NCI-H187 (cell line): ENCODE measurements at regions not wholly inside any gene's neighbourhood (a gene's known extent, or its start where the extent isn't known, plus 50 kb on each side); places are given as distances from the start of the nearest gene placed in this dataset.
"Not testable (repeated sequence)": the region's sequence is repeated elsewhere in the genome, so short reads cannot be mapped to it uniquely, and the experiment has no call there.

Experiments used
- DNase-seq, 2 experiments: peaks; one replicate each; lab custom pipeline; 2025; lab: John Stamatoyannopoulos, UW

DNA sequence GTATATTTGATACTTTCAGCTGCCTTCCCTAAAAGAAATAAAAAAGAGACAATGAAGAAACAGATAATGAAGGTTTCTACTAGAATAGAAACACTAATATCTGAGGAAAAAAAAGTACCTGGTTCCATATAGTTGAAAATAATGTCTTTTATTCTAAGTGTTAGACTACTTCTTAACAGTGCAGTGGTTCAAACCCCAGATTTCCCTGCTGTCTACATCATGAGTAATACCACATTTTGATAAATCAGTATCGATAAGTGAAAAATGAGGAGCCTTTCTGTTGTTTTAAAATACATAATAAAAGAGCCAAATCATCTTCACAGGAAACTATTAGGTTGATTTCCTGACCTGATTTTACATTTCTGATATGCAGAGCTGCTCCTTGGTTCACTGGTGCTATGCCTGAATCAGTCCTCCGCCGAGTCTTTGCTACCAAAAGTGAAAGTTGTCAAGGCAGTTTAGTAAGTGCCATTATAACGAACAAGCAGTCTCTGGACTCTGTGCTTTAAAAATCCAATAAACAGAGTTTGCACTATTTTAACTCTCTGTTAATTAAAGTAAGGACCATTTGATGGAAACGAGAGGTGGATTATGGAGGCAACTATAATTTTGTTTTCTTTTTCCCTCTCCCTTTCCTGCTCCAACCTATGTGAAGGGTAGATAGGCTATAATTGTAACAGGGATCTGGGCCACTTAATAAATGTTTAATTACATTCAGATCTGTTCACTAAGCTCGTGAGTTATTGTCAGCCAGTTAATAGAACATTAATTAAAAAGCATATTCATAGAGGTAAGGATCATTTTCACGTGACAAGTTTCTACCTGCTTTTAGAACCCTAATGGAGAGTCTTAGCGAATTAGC, 724.5 kb upstream of the RAG2 start:
- no peak for DNase-seq

DNA sequence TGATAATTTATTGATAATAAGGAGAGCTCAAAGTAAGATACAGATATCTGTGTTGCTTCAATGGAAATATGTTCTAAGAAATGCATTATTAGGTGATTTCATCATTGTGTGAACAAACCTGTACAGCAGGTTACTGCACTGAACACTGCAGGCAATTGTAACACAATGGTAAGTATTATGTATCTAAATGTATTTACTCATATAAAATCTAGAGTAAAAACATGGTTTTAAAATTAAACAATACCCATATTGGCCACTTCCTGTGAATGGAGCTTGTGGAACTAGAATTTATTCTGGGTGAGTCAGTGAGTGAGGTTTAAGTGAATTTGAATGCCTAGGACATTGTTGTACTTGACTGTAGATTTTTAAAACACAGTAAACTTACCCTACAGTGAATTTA, 722.9 kb upstream of the RAG2 start:
- DNase-seq: no peak

DNA sequence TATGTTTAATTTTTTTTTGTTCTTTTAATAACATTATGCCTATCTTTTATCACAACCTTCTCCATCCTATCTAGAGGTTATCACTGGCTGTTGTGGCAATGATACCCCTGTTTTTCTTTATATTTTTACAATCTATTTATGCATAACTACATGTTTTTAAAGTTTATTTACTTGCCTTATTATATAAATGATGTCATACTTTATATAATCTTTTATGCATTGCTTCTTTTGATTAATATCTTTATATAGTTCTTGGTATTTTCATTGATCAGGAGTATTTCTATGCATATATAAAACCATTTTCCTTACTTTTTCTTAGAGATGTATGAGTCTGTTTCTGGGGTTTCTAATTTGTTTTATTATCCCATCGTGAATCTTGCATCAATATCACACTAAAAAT, 719.8 kb upstream of the RAG2 start:
- no peak for DNase-seq

DNA sequence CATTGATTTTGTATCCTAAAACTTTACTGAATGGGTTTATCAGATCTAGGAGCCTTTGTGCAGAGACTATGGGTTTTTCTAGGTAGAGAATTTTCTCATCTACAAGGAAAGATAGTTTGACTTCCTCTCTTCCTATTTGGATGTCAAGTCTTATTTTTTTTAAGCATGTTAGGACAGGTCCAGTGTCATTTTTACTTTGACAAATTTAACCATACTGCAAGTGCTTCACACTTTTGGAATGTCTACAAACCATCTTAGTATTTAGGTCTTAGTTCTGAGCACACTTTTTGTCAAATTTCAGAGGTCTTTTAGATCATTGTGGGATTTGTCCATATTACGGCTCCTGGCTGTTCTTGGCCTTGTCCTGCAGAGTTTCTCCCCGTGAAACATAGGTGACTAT, 715.2 kb upstream of the RAG2 start:
- DNase-seq: no peak

DNA sequence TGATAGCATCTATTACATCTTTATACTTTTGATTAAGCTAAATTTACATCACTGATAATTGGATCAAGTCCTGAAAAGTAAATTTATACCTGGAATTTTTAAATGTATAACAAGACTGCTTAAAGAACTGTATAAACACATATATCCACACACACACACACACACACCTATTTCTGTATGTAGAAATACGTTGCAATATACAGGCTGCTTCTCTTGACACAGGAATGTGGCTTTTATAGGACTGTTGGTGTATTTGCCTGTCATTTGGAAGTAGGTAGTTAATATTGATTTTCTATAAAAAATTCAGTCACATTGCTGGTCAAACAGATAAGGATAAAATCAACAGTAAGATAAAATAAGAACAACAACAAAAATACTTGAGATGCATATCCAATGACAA, 708.5 kb upstream of the RAG2 start:
- no peak for DNase-seq

DNA sequence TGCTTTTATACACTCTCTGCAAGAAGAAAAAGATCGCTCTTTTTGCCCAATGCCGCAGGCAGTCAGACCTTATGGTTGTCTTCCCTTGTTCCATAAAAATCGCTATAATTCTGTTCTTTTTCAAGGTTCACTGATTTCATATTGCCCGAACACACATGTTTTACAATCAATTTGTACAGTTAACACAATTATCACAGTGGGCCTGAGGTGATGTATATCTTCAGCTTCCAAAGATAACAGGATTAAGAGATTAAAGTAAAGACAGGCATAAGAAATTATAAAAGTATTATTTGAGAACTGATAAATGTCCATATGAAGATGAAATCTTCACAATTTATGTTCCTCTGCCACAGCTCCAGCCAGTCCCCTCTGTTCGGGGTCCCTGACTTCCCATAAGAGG, 703.4 kb upstream of the RAG2 start:
- not testable (repeated sequence) for DNase-seq

DNA sequence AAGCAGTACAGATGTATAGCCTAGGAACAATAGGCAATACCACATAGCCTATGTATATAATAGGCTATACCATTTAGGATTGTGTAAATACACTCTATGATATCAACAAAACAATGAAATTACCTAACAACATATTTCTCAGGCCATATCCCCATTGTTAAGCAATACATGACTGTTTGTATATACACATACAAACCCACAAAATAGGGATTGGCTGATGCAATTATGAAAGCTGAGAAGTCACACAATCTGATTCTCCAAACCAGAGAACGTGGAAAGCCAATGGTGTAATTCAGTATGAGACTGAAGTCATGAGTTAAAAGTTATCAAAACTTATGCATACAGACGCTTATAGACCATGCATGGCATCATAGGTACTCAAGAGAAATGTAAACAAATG, 700.1 kb upstream of the RAG2 start:
- no peak for DNase-seq

DNA sequence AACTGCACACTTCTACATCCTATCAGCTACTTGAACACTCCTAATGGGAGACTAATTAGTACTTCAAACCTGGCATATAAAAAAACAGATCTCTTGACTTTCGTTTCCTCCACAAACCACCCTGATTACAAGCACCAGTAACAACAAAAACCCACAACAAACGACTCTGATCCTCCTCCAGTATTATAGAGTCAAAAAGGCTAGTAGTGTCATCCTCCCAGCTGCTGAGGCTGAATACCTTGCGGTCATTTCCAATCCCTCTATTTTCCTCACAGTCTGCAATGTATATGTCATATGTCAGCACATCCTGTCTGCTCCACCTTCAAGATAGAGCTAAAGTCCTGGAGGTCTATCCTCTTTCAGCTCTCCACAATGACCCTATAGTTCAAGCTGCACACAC, 688.9 kb upstream of the RAG2 start:
- no peak for DNase-seq

DNA sequence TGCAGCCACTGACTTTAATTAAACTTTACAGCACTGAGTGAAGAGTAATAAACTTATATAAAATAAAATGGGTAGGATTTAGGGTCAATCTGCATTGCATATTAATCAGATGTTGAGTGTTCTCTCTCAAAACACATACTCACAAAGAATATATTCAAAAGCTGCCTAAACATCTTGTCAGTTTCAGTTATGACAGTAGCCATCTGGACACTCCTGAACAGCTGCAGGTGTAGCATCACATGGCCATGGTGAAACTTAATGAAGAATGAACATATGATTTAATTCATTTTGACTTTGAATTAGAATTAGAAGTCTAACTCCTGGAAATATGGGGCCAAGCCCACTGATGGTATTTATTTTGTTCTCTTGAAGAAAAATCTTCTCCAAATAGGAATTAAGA, 684.3 kb upstream of the RAG2 start:
- DNase-seq: no peak

DNA sequence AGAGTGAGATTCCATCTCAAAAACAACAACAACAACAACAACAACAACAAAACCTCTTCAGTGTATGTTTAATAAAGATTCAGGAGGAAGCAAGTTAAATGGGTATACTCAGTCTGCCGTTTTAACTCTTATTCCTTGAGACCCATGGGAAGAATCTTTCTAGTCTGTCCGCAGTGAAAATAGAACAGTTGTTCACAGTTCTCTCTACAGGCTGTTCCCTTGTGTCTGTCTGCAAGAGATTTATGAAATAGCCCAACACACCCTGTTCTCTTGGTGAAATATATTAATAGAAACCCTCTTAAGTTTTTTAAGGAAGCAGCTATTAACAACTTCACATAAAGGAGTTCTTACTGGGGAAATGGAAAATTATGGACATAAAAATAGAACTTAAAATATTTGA, 682.2 kb upstream of the RAG2 start:
- no peak for DNase-seq

DNA sequence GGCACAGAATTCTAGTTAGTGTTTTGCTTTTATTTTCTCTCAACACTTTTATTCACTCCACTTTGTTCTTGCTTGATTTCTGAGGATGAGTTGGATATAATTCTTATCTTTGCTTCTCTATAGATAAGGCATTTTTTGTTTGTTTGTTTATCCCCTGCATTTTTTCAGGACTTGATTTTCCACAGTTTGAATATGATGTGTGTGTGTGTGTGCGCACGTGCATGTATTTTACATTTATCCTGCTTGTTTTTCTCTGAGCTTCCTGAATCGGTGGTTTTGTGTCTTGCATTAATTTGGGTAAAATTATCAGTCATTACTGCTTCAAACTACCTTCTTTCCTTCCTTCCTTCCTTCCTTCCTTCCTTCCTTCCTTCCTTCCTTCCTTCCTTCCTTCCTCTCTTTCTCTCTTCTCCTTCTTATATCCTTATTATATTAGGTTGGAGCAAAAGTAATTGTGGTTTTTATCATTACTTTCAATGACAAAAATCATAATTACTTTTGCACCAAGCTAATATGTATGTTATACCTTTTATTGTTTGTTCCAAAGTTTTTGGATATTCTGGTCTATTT, 679.9 kb upstream of the RAG2 start:
- DNase-seq: no peak

DNA sequence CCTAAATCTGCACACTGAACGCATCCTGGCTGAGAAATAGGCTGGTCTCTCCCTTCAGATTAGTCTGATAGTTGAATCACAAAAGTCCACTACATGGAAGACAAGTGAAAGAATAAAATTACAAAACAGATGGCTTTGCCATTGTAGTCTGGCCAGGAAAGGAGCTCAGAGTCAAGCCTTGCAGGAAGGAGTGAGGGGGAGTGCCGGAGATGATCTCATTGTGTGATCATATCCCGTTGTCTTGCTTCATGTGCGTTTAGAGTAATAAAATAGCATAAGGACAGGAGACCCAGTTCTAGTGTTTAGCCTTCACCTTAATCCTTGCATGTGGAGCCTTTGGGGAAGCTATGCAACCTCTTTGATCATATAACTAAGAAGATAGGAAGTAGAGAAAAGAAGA, 666.7 kb upstream of the RAG2 start:
- no peak for DNase-seq

DNA sequence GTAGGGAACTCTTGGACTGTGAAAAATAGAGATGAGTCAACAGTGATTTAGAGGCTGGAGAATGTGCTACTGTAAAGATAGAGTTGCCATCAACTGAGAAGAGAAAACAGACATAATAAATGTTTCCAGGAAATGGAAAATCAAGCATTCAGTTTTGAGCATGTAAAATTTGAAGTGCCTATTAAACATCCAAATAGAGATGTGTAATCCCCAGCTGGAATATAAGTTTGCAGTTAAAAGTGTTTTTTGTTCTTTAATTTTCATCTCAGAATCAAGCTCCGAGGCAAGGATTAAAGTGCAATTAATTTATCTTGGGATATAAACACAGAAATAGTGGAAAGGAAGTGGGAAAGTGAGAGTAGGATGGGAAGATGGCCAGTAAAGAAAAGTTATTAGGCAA, 666.0 kb upstream of the RAG2 start:
- DNase-seq: no peak

DNA sequence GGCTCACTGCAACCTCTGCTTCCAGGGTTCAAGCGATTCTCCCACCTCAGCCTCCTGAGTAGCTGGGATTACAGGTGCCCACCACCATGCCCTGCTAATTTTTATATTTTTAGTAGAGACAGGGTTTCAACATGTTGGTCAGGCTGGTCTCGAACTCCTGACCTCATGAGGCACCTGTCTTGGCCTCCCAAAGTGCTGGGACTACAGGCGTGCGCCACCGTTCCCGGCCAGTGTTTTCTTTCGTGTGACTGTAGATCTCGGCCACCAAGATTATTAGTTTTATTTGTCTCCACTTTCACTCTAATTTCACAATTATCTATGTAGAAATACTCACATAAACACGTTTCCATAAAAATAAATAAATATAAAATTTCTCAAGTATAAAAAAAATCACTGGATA, 665.4 kb upstream of the RAG2 start:
- DNase-seq: not testable (repeated sequence)

DNA sequence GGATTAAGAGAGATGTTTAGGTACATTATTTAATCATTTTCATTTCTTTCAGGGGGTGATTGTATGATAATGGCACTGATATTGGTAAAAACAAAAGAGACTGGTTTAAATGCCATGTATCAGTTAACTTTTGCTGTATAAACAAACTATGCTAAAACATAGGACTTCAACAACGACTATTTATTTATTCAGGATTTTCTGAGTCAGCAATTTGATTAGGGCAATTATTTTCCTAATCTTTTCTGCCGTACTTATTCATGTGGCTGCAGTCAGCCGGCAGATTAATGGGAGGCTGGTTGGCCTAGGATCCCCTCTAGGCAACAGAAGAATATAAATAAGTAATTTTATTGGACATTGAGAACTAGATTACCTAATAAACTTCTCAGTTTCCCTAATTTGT, 661.7 kb upstream of the RAG2 start:
- no peak for DNase-seq

DNA sequence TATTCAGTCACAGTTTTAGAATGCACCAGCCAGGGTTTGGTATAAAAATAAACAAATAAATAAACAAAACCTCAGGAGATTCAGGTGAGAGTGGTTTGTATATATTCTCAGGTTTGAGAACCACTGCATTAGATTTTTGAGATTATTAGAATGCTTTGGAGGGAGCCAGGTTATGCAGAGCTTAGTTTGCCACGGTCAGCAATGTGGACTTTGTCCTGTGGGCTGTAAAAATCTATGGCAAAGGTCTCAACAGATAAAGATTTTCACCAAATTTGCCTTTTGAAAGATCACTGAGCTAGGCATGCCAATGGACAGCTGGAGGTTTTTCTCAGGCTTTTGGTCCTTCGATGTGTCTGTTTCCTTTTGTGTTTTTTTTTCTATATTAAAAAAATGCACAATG, 650.1 kb upstream of the RAG2 start:
- no peak for DNase-seq

DNA sequence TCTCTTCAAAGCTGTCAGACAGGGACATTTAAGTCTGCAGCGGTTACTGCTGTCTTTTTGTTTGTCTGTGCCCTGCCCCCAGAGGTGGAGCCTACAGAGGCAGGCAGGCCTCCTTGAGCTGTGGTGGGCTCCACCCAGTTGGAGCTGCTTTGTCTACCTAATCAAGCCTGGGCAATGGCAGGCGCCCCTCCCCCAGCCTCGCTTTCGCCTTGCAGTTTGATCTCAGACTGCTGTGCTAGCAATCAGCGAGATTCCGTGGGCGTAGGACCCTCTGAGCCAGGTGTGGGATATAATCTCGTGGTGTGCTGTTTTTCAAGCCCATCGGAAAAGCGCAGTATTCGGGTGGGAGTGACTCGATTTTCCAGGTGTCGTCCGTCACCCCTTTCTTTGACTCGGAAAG, 648.1 kb upstream of the RAG2 start:
- not testable (repeated sequence) for DNase-seq

DNA sequence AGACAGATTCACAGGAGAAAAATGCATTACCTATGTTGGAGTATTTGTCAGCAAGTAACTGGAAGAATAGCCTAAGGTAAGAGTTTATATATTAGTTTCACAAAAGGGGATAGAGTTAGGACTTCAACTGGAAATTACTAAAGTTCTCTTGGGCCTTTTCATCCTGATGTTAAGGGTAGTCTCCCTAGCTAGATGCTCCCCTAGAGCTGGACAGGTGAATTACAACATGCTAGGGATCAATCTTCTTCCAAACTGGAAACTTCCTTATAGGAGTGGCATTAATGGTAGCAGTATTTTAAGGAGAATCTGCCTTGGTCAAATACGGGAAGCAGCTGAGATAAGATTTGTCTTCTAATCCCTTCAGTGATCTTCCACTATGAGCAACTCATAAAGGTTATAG, 632.8 kb upstream of the RAG2 start:
- DNase-seq: no peak

DNA sequence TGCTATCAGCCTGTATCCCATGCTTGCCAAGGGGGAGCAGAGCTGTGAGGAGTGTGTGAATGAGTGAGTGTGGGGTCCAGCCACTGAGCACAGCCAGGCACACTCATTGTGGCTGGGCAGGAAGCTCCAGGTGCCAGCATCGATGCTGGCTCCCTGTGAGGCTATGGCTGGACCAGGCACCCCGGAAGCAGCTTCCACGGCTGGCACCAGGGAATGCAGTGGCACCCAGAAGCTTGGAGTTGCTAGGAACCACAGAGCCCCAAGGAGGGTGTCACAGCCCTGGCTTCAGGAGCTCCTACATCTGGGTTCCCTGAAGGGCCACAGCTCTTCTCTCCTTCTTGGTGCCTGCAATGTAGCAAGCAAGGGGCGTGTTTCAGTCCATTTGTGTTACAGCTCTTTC, 625.9 kb upstream of the RAG2 start:
- DNase-seq: no peak

DNA sequence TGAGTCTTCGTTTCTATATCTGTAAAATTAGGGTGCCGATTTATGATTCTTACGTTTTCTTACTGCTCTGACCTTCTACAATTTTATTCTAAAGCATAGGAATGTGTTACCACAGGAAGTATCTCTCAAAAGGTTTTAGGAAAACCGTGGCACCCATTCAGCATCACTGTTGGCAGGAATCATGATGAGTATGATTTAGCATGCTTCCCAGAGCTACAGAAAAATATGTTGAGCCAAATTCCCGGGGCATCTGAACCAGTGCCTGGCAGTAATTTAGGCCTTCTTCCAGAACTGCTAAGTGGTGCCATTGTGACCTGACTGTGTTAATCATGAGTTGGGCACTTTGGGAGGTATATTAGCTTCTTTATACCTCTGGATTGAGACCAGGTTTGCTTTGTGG, 605.0 kb upstream of the RAG2 start:
- DNase-seq: no peak

DNA sequence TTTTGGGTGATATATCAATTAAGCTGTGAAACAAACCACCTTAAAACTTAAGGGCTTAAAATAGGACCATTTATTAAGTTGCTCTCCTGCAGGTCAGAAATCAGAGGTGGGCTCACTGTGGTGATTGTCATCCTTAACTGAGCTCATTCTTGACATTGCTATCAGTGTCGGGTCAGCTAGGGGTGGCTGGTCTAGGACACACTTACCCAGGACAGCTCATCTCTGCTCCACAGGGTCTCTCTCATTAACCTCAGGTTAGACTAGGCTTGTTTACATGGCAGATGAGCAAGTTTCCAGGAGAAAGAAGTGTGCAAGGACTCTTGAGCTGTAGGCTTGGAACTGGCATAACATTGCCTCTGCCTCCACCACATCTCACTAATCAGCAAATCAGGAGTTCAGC, 601.0 kb upstream of the RAG2 start:
- DNase-seq: no peak

DNA sequence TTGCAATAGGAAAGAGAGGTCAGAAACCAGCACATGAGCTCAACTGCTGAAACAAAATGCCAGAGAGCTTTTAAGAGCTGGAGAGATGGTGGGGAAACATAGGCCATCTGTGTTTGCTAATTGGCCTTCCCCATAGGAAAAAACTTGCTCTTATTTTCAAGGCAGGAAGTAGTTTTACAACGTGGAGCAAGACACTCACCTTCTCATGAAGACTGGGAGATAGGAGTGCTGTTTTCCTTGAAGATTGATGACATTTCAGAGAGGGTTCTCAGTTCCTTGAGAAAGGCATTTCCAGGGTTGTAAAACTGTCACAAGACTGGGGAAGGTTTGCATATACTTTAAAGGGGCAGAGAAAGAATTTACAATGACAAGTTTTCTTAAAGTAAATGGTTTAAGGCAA, 586.3 kb upstream of the RAG2 start:
- no peak for DNase-seq

DNA sequence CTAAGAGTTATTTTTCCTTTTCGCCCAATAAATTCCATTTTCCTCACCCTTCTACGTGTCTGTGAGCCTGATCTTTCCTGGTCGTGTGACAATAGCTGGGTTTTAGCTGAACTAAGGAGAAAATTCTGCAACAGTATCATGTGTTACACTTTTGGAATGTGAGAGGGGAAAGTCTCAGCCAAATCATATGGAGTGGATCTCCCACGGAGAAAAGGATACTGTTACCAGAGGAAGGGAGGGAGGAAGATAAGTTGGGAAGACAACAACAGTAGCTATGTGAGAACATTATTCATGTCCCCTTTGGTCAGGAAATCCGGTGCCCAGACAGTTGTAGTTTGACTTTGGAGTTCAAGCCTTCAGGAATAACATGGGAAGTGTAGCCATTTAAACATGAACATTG, 584.0 kb upstream of the RAG2 start:
- no peak for DNase-seq

DNA sequence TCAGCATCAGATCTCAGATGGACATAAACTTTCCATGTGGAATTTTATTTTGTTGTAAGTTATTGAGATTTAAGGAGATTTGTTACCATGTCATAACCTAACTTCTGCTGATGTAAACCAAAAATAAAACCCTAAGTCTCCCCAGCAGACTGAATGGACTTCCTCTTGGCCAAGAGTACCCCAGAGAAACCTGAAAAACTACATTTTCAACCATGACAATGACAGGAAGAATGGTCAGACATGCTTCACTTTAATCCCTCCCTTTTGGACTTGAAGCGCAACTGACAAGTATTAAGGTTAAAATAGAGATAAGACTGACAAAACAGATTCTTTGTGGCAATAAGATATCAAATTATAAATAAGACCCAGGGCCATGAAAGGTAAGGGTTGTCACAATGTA, 579.7 kb upstream of the RAG2 start:
- DNase-seq: no peak
